Spleen (tissue), 11 donors: ENCODE measurements at regions not wholly inside any gene's neighbourhood (a gene's known extent, or its start where the extent isn't known, plus 50 kb on each side); places are given as distances from the start of the nearest gene placed in this dataset.

ENCODE experiments used
- DNase-seq: peaks from one replicate; pipeline ENCODE4 v3.0.0-alpha.2; 2020
- H3K27ac ChIP-seq, 8 donors: fragments of 200-600 bp; sonication (generic) in 7 of 8; 1 replicate in 4 of 8; 2 replicates in 4 of 8; pipeline versions ENCODE4 v1.5.0 to v1.8.0; 2016 to 2021; ENCODE audit warnings: inconsistent platforms in 4 of 8, mild to moderate bottlenecking in 4 of 8, moderate library complexity in 1 of 8
- H3K27me3 ChIP-seq, 7 donors: fragments of 200-600 bp; sonication (generic) in 6 of 7; replicated peaks in 1 of 7; 1 replicate in 4 of 7; 2 replicates in 3 of 7; pipeline versions ENCODE4 v1.5.0 to v1.8.0; 2016 to 2021; ENCODE audit warnings: inconsistent platforms in 3 of 7, mild to moderate bottlenecking in 1 of 7
- H3K36me3 ChIP-seq, 6 donors: fragments of 200-600 bp; sonication (generic) in 5 of 6; 1 replicate in 4 of 6; 2 replicates in 2 of 6; pipeline versions ENCODE4 v1.5.0 to v1.8.0; 2016 to 2021; ENCODE audit warnings: inconsistent platforms in 2 of 6
- H3K4me1 ChIP-seq, 6 donors: fragments of 200-600 bp; sonication (generic) in 5 of 6; 1 replicate in 3 of 6; 2 replicates in 3 of 6; pipeline versions ENCODE4 v1.5.0 to v1.8.0; 2016 to 2021; ENCODE audit warnings: inconsistent platforms in 3 of 6
- H3K4me3 ChIP-seq, 8 donors: fragments of 200-600 bp; sonication (generic) in 7 of 8; 1 replicate in 4 of 8; 2 replicates in 4 of 8; pipeline versions ENCODE4 v1.5.0 to v1.8.0; 2016 to 2021; ENCODE audit warnings: inconsistent platforms in 4 of 8, mild to moderate bottlenecking in 4 of 8, moderate library complexity in 2 of 8
- H3K9me3 ChIP-seq, 8 donors: fragments of 200-600 bp; sonication (generic) in 7 of 8; 1 replicate in 4 of 8; 2 replicates in 4 of 8; pipeline versions ENCODE4 v1.5.0 to v1.8.0; 2016 to 2021; ENCODE audit warnings: inconsistent platforms in 4 of 8
- POLR2A ChIP-seq, 3 donors: fragments of 450-650 bp; IDR thresholded peaks; one replicate each; pipeline ENCODE4 v1.5.1; 2017; ENCODE audit warnings: antibody characterized with exemption in 3 of 3, mild to moderate bottlenecking in 1 of 3
- POLR2AphosphoS5 ChIP-seq, 3 donors: sonication (generic); formaldehyde crosslinking; IDR thresholded peaks; one replicate each; pipeline ENCODE4 v1.5.1; 2017; ENCODE audit warnings: antibody characterized with exemption in 3 of 3
- WGBS, 5 donors: extraction: QIAGEN DNeasy Blood & Tissue Kit in 3 of 5; methylation state at CpG; one replicate each; pipeline versions ENCODE4 v1.1.5 to v1.1.7; 2013 to 2018; 5-methylcytosine and 5-hydroxymethylcytosine counted together
- intact Hi-C: fragments of 100-400 bp; cut with DNase I; formaldehyde crosslinking; loops from one replicate; pipeline ENCODE4 v1.15.0; 2023; ENCODE audit warnings: low total_unique reads
- TF ChIP-seq, protein P1 (sequence below), 11 experiments: fragments of 200-600 bp in 7 of 11; fragments of 450-650 bp in 4 of 11; sonication (generic) in 4 of 11; IDR thresholded peaks in 8 of 11; conservative IDR thresholded peaks in 3 of 11; 1 replicate in 7 of 11; 2 replicates in 4 of 11; pipeline versions ENCODE4 v1.4.0 to v1.8.0; 2016 to 2021; ENCODE audit warnings: antibody characterized with exemption in 11 of 11, inconsistent platforms in 4 of 11, mild to moderate bottlenecking in 1 of 11
- donor health status: healthy with polysubstance abuse.
- donor health status: DM: no; HTN: no; CAD: no; lungs with moderate emphysema.
- donor health status: DM: no; HTN: no; CAD: no.
- donor health status: Bipolar disorder and iron deficiency.
- donor health status: healthy.
- donor health status: DM: no; HTN: no; CAD: no.
- donor health status: DM: yes; HTN: yes; CAD: no.

DNA sequence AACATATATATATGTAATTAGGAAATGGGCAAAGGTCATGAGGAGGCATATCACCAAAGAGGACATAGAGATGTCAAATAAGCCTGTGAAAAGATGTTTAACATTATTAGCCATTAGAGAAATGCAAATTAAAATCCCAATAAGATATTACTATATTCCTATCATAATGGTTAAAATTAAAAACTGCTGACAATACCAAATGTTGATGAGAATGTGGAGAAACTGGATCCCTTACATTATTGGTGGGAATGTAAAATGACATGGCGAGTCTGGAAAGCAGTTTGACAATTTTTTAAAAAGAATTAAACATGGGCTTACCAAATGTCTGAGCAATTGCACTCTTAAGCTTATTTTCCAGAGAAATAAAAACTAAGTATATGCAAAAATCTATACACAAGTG lies 1821.6 kb upstream of the C9orf72 start:
- TF ChIP-seq POLR2A (IDR thresholded peaks at IDR 0.05) (no peak), POLR2AphosphoS5 (IDR thresholded peaks at IDR 0.05) (no peak)
- TF ChIP-seq, protein P1, sequence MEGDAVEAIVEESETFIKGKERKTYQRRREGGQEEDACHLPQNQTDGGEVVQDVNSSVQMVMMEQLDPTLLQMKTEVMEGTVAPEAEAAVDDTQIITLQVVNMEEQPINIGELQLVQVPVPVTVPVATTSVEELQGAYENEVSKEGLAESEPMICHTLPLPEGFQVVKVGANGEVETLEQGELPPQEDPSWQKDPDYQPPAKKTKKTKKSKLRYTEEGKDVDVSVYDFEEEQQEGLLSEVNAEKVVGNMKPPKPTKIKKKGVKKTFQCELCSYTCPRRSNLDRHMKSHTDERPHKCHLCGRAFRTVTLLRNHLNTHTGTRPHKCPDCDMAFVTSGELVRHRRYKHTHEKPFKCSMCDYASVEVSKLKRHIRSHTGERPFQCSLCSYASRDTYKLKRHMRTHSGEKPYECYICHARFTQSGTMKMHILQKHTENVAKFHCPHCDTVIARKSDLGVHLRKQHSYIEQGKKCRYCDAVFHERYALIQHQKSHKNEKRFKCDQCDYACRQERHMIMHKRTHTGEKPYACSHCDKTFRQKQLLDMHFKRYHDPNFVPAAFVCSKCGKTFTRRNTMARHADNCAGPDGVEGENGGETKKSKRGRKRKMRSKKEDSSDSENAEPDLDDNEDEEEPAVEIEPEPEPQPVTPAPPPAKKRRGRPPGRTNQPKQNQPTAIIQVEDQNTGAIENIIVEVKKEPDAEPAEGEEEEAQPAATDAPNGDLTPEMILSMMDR (IDR thresholded peaks at IDR 0.05 in 8 of 11, conservative IDR thresholded peaks at IDR 0.05 in 3 of 11) = no peak
- Histone ChIP-seq H3K4me3 (no peak overlapping the region), H3K9me3 (peaks cover 0 to 11% (median 0%) of the 10 kb centered on the region in 8 donors), H3K36me3 (no peaks in the 10 kb centered on the region), H3K27ac (no peak overlapping the region), H3K27me3 (no peaks in the 10 kb centered on the region), H3K4me1 (no peaks in the 10 kb centered on the region)
- intact Hi-C loops = no loop called here
- DNase-seq = no peak
- 64 to 94% (median 84%) methylated on average over 1 of the region's 1 CpG for WGBS, 5 donors

DNA sequence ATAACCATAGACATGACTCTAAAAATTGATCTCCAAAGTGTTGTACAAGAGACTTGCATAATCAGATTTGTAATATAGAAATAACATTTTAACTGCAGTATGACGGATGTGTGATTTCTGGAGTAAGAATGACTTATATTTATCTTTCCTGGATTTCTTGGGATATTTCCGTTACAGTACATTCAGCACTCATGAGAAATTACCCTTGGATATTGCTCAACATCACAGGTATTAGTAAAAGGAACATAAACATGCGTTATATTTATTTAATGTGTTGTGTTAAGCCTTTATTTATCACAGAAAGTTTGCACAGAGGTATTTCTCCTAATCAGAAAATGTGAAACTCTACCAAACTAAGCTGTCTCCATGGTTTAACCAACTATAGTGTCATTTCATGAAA lies 1823.9 kb upstream of the C9orf72 start:
- Histone ChIP-seq H3K4me3 (no peak overlapping the region), H3K27me3 (no peaks in the 10 kb centered on the region), H3K27ac (no peak overlapping the region), H3K4me1 (no peaks in the 10 kb centered on the region), H3K9me3 (peaks cover 0 to 5% (median 0%) of the 10 kb centered on the region in 8 donors), H3K36me3 (no peaks in the 10 kb centered on the region)
- TF ChIP-seq, protein P1 (IDR thresholded peaks at IDR 0.05 in 8 of 11, conservative IDR thresholded peaks at IDR 0.05 in 3 of 11) = no peak
- no peak for TF ChIP-seq POLR2A (IDR thresholded peaks at IDR 0.05)
- no peak for TF ChIP-seq POLR2AphosphoS5 (IDR thresholded peaks at IDR 0.05)
- WGBS, 5 donors = 74 to 88% (median 81%) methylated on average over 3 of the region's 3 CpGs
- intact Hi-C loops = no loop called here
- DNase-seq = no peak

DNA sequence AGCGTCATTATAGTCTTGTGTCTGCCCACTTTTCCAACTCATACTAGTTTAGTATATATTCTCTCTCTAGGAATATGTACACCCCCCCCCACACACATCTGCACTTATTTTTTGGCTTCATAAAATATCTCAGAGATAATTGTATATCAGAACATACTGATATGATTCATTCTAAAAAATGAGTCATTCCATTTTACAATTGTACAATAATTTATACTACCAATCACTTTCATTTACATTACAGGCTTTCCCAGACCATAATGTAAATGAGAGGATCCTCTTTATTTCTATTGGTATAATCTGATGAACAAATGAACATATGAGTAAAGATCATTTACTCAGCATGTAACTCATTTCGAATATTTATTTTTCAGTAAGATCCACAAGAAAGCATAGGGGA lies 1842.9 kb upstream of the C9orf72 start:
- Histone ChIP-seq H3K27ac (no peak overlapping the region), H3K4me3 (no peak overlapping the region), H3K36me3 (no peaks in the 10 kb centered on the region), H3K9me3 (no peaks in the 10 kb centered on the region), H3K4me1 (no peaks in the 10 kb centered on the region), H3K27me3 (no peaks in the 10 kb centered on the region)
- intact Hi-C loops = no loop called here
- DNase-seq = no peak
- WGBS, 5 donors = 70 to 85% (median 79%) methylated on average over 2 of the region's 2 CpGs
- TF ChIP-seq, protein P1 (IDR thresholded peaks at IDR 0.05 in 8 of 11, conservative IDR thresholded peaks at IDR 0.05 in 3 of 11) = no peak
- TF ChIP-seq POLR2AphosphoS5 (IDR thresholded peaks at IDR 0.05) (no peak), POLR2A (IDR thresholded peaks at IDR 0.05) (no peak)

DNA sequence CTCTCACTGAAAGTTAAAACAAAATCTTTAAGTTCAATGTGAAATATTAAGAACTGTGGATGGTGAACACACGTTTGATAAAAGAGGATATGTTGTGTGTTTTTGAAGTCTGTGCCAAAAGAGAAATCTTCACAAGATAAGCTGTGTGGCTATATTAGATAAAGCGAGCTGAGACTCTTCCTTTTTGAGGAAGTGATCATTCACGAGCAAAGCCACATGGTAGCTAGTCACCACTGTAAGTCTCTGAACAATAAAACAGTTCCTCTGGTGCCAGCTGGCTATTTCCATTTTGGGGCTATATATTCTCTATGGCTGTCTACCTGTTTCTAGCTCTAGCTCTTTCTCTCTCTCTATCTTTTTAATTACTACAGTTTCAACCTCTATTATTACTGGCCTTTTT lies 1849.2 kb upstream of the C9orf72 start:
- Histone ChIP-seq H3K27ac (no peak overlapping the region), H3K4me3 (no peak overlapping the region), H3K36me3 (no peaks in the 10 kb centered on the region), H3K9me3 (peaks cover 0 to 1% (median 0%) of the 10 kb centered on the region in 8 donors), H3K27me3 (no peaks in the 10 kb centered on the region), H3K4me1 (no peaks in the 10 kb centered on the region)
- intact Hi-C loops = no loop called here
- TF ChIP-seq, protein P1 (IDR thresholded peaks at IDR 0.05 in 8 of 11, conservative IDR thresholded peaks at IDR 0.05 in 3 of 11) = no peak
- WGBS, 5 donors = 10 to 28% (median 16%) methylated on average over 3 of the region's 3 CpGs
- no peak for DNase-seq
